ENCODE measurements at regions not wholly inside any gene's neighbourhood (a gene's known extent, or its start where the extent isn't known, plus 50 kb on each side); places are given as distances from the start of the nearest gene placed in this dataset.

GRCh38 chr2:64852771-64853241, 136.4 kb upstream of the SLC1A4 start:
- no peak for TF ChIP-seq CTCF (IDR thresholded peaks at IDR 0.05)
- no peak for TF ChIP-seq POLR2A (IDR thresholded peaks at IDR 0.05)
